ENCODE measurements at regions not wholly inside any gene's neighbourhood (a gene's known extent, or its start where the extent isn't known, plus 50 kb on each side); places are given as distances from the start of the nearest gene placed in this dataset.

DNA sequence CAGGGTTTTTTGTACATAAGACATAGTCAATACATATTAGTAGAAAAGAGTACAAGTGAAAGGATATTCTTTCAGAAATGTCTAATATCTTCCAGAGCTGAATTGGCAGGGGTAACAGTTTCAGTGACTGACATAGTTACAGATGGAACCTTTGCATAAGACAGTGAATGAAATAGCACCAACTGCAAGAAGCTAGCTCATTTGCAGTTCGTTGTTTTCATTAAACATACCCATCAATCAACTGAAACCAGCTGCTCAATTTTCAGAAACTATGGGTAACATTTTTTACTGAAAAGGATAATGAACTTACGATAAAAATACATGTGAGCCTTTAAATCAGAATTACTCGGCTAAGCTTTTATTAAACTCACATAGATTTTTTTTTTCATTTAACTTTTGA, 93.9 kb upstream of the EPHA3 start:
- H3K27ac ChIP-seq (ENCODE audit: low read length) = no peak overlapping the region
- H3K9me2 ChIP-seq (replicated peaks; ENCODE audit: insufficient read depth, low read length) = no peaks in the 10 kb centered on the region
- TF ChIP-seq EZH2 (optimal IDR thresholded peaks at IDR 0.05; ENCODE audit: low read depth, low read length) (no peak), EZH2phosphoT487 (IDR thresholded peaks at IDR 0.05; ENCODE audit: low read length) (no peak)
- TF ChIP-seq, protein P1, sequence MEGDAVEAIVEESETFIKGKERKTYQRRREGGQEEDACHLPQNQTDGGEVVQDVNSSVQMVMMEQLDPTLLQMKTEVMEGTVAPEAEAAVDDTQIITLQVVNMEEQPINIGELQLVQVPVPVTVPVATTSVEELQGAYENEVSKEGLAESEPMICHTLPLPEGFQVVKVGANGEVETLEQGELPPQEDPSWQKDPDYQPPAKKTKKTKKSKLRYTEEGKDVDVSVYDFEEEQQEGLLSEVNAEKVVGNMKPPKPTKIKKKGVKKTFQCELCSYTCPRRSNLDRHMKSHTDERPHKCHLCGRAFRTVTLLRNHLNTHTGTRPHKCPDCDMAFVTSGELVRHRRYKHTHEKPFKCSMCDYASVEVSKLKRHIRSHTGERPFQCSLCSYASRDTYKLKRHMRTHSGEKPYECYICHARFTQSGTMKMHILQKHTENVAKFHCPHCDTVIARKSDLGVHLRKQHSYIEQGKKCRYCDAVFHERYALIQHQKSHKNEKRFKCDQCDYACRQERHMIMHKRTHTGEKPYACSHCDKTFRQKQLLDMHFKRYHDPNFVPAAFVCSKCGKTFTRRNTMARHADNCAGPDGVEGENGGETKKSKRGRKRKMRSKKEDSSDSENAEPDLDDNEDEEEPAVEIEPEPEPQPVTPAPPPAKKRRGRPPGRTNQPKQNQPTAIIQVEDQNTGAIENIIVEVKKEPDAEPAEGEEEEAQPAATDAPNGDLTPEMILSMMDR (IDR thresholded peaks at IDR 0.05; ENCODE audit: low read length) = no peak
- H3K36me3 ChIP-seq (replicated peaks; ENCODE audit: insufficient read depth, low read length) = no peaks in the 10 kb centered on the region
- no peaks in the 10 kb centered on the region for H3K4me1 ChIP-seq (ENCODE audit: low read length)
- no peaks in the 10 kb centered on the region for H3F3A ChIP-seq (ENCODE audit: insufficient read depth, low read length)
- H4K20me1 ChIP-seq (ENCODE audit: insufficient read depth, low read length) = no peaks in the 10 kb centered on the region
- H3K79me2 ChIP-seq (ENCODE audit: low read length) = no peaks in the 10 kb centered on the region
- H3K27me3 ChIP-seq (replicated peaks; ENCODE audit: insufficient read depth, low read length) = no peaks in the 10 kb centered on the region
- H3K4me3 ChIP-seq (ENCODE audit: low read length) = no peak overlapping the region
- H3K9me3 ChIP-seq (replicated peaks; ENCODE audit: insufficient read depth, low read length) = no peaks in the 10 kb centered on the region
- no peak for DNase-seq
- no peak overlapping the region for H3K4me2 ChIP-seq (ENCODE audit: low read depth, low read length)
- H2AFZ ChIP-seq (ENCODE audit: low read length) = no peak overlapping the region
- no peak overlapping the region for H3K9ac ChIP-seq (ENCODE audit: low read length)

DNA sequence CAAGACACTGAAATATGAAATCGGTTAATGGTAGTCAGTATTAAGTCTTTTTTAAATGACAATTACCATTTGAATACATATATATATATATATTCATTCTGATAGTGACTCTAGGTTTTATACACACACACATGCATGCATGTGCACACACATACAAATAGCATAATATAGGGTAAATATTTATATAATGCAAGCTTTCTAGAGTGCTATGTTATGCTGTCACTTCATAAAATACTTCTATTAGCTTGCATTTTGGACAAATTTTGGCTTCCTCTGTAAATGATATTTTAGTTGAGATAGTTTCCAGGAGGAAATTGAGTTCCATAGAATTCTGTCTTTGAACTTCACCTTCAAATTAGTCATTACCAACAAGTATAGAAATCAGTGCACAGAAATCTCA, 89.9 kb upstream of the EPHA3 start:
- DNase-seq = no peak
- Histone ChIP-seq H3K79me2 (ENCODE audit: low read length) (no peaks in the 10 kb centered on the region), H3K27me3 (replicated peaks; ENCODE audit: insufficient read depth, low read length) (no peaks in the 10 kb centered on the region), H3K9me2 (replicated peaks; ENCODE audit: insufficient read depth, low read length) (no peaks in the 10 kb centered on the region), H3K9me3 (replicated peaks; ENCODE audit: insufficient read depth, low read length) (no peaks in the 10 kb centered on the region), H3F3A (ENCODE audit: insufficient read depth, low read length) (no peaks in the 10 kb centered on the region), H3K4me3 (ENCODE audit: low read length) (no peak overlapping the region), H3K4me2 (ENCODE audit: low read depth, low read length) (no peak overlapping the region), H3K27ac (ENCODE audit: low read length) (no peak overlapping the region), H3K9ac (ENCODE audit: low read length) (no peak overlapping the region), H4K20me1 (ENCODE audit: insufficient read depth, low read length) (no peaks in the 10 kb centered on the region), H2AFZ (ENCODE audit: low read length) (no peak overlapping the region), H3K4me1 (ENCODE audit: low read length) (no peaks in the 10 kb centered on the region), H3K36me3 (replicated peaks; ENCODE audit: insufficient read depth, low read length) (no peaks in the 10 kb centered on the region)
- TF ChIP-seq EZH2phosphoT487 (IDR thresholded peaks at IDR 0.05; ENCODE audit: low read length) (no peak), EZH2 (optimal IDR thresholded peaks at IDR 0.05; ENCODE audit: low read depth, low read length) (no peak)
- TF ChIP-seq, protein P1 (IDR thresholded peaks at IDR 0.05; ENCODE audit: low read length) = no peak

- Histone ChIP-seq H3K36me3 (replicated peaks; ENCODE audit: insufficient read depth, low read length) (no peaks in the 10 kb centered on the region), H3K79me2 (ENCODE audit: low read length) (no peaks in the 10 kb centered on the region), H3K4me3 (ENCODE audit: low read length) (no peak overlapping the region), H3K27me3 (replicated peaks; ENCODE audit: insufficient read depth, low read length) (no peaks in the 10 kb centered on the region), H3F3A (ENCODE audit: insufficient read depth, low read length) (no peaks in the 10 kb centered on the region), H2AFZ (ENCODE audit: low read length) (no peak overlapping the region), H3K4me2 (ENCODE audit: low read depth, low read length) (no peak overlapping the region), H3K9me3 (replicated peaks; ENCODE audit: insufficient read depth, low read length) (no peaks in the 10 kb centered on the region), H3K9me2 (replicated peaks; ENCODE audit: insufficient read depth, low read length) (no peaks in the 10 kb centered on the region), H3K4me1 (ENCODE audit: low read length) (no peaks in the 10 kb centered on the region), H3K9ac (ENCODE audit: low read length) (no peak overlapping the region), H3K27ac (ENCODE audit: low read length) (no peak overlapping the region), H4K20me1 (ENCODE audit: insufficient read depth, low read length) (no peaks in the 10 kb centered on the region)
- TF ChIP-seq, protein P1 (IDR thresholded peaks at IDR 0.05; ENCODE audit: low read length) = no peak
- TF ChIP-seq EZH2phosphoT487 (IDR thresholded peaks at IDR 0.05; ENCODE audit: low read length) (no peak), EZH2 (optimal IDR thresholded peaks at IDR 0.05; ENCODE audit: low read depth, low read length) (no peak)
- DNase-seq = no peak
These were observed 82.2 kb upstream of the EPHA3 start for GRCh38 chr3:89025185-89025584.

All from MM.1S (cell line).